GM04504 (cell line): ENCODE measurements at regions not wholly inside any gene's neighbourhood (a gene's known extent, or its start where the extent isn't known, plus 50 kb on each side); places are given as distances from the start of the nearest gene placed in this dataset.

Experiments used
- DNase-seq: peaks from one replicate; pipeline ENCODE4 v3.0.0-alpha.2; 2012; ENCODE audit warnings: low read depth

DNA sequence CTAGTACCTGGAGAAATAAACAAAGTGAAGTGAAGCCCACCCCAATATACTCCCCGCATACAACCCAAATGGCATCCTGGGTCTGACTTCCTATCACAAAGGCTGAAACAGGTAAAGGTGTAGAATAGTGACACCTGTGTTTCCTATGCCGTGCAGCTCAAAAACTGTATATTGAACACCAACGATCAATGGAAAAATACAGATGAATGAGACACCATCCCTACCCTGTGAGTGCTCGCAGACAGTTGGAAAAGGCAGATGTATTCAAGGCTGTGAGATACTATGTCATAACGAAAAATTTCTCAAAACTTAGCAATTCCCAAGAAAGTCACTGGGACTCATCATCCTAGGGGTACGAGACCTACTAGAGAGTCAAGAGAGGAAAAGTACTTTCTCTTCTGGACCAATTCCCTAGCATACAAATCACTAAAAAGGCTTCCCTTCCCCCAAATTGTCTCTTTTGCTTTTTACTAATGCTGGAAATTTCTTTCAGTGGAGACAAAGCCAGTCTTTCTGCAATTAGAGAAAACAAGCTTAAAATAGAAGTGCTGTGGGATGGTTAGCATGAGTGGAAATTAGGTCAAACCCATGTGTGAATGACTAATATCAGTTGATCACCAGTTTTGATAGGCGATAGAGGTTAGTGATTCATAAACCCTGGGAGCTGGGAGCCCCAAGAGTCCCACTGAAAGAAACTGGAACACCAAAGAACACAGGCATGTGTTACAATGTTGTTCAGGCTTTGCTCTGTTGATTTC is 249.7 kb downstream of the SPTSSA start:
- DNase-seq = no peak

- no peak for DNase-seq
Observed at GRCh38 chr14:34211732-34212131, 250.3 kb downstream of the SPTSSA start.

- no peak for DNase-seq
Observed at GRCh38 chr14:34208532-34208931, 253.5 kb downstream of the SPTSSA start.

- no peak for DNase-seq
Observed at GRCh38 chr14:34205799-34206198, 254.9 kb upstream of the EGLN3 start.

DNA sequence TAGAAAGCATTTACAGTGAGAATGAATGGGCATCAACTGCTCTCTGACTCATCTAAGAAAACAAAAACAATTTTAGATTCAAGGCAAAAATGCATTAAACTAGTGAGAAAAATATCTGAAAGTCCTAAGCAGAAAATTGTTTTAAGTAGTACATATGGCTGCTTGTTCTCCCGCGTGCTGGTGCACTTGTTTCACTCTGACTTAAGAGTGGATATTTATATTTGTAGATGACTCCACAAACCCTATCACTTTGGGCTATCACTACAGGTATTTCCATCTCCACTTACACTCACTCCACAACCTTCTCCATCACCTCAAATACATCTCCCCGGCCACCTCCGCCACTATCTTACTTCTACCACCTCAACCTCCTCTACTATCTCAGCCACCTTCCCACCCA is 253.9 kb upstream of the EGLN3 start:
- no peak for DNase-seq

DNA sequence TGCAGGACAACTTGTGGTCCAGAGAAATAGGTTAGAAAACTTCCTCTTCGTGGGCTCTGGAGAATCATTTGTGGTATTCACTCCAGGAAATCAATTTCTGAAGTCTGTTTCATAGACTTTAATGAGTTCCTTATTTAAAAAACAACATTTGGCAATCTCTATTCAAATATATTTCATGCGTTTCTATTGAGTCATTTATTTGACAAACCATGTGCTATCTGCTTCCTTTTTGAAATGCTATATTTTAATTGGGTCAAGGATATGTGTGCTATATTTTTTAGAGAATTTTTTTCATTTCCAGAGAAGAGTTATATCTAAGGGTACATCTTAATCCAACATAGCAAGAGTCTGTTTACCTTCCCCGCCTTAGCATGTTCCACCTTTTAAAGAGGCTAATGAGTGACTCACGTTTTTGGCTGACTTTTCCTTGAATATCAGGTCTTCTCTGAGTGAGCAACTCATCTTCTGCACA is 252.4 kb upstream of the EGLN3 start:
- no peak for DNase-seq

DNA sequence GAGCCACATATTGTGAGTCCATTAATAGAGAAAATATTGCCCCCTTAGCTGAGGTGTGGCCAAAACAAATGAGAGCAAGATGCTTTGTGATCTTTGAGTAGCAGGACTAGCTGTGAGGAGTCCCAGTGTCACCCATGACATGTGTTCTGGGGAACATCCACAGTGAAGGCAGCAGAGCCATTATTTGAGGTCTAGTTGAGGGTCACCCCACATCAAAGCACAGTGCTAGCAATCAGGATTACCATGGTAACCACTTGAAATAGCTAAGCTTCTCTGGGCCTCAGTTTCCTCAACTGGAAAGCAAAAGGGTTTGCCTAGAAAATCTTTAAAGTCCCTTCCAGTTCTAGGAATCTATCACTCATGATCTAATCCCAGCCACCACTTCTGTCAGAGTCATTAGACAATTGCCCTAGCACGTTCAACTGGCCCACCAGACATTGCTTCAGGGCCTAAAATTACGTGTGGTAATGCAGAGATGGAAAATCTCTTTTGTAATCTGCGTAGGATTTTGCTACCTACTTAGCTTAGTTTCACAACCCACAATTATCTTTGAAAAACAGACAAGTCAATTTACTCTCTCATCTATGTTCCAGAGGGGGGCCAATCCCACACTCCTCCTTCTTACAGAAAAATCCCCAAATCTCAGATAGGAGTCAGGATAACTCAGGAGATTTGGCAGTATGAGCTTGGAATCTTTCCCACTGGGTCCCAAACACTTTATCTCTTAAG is 251.2 kb upstream of the EGLN3 start:
- no peak for DNase-seq

DNA sequence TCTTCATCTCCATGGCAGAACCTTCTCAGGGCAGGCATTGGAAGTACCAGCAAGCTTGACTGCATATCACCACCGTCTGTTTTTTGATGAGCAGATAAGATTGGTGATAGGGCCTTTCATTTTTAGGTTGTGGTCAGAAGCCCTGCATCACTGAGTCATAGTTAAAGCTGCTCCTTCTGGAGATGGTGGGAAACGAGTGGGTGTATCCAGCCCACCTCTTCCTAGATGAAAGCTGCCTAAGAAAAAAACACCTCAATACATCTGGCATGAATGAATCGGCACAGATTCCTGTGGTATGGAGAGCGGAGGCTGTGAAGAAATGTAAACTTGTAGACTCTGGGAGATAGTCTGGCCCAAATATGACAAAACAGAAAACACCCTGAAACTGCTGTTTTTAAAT is 248.7 kb upstream of the EGLN3 start:
- DNase-seq = no peak

GRCh38 chr14:34198096-34198495 is 247.2 kb upstream of the EGLN3 start:
- DNase-seq = no peak

DNA sequence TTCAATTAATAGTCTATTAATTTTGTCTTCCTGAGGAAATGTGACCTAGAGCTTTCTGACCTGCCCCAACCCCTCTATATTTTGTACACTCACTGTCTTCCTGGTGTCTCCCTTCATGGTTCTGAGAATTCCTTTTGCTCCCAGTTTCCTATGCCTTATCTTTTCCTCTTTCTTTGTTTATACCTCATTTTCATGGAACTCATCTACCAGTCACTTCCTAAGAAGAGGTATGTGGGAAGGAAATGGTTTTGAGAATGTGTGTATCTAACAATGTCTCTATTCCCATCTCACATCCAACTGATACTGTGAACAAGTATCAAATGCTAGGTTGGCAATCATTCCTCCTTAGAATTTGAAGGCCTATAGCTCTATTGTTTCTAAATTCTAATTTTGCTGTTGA is 245.1 kb upstream of the EGLN3 start:
- no peak for DNase-seq

- DNase-seq = no peak
Observed at GRCh38 chr14:34190717-34191116, 239.8 kb upstream of the EGLN3 start.

DNA sequence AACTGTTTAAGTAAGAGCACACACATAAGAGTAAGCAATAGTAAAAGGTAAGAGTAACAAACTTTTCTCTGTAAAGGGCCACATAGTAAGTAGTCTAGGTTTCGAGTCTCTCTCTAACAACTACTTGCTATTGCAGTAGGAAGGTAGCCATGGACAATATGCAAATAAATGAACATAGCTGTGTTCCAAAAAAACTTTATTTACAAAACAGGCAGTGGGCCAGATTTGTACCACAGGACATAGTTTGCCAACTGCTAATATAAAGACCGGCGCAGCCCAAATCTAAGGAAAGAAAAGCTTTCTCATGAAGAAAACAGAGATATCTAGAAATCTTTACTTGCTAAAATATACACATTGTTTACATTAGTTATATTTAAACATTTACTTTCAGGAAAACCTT is 239.0 kb upstream of the EGLN3 start:
- no peak for DNase-seq

DNA sequence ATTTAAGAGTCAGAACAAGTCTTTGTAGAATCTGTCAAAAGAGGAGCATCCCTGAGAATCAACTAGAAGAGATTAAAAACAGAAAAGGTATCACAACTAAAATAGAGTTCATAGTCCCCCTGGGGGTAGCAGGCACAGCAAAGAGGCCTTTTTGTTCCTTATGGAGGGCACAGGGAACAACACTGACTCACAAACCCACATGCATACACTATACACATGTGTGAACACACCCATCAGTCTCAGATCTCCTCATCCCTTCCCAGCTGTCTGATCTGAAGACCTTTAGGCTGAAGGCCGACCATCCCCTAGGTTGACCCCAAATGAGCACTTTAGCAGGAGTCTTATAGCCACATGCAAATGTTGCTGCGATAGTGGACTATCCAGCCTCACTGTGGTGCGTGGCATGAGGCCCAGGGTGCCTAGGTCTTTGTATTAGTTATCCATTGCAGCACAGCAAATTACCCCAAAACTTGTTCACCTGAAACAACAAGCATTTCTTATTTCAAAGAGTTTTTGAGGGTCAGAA is 236.7 kb upstream of the EGLN3 start:
- DNase-seq = no peak

DNA sequence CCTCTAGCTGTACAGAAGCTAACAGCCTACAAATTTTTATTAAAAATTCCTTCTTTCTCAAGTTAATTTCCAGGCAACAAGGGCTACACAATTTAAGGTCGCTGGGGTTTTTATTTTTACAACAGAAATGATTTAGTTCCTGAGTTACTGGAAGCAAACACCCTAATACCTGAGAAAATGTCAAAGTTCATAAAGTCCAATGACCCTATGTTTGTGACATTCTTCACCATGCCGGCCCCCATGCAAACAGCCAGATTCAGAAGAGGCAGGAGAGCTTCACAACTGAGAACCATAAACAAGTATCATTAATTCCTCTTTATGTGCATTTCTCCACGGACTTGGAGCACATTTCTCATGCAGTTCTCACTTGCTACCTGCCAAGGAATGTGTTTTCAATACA is 236.2 kb upstream of the EGLN3 start:
- DNase-seq = no peak

- no peak for DNase-seq
Observed at GRCh38 chr14:34184126-34184525, 233.3 kb upstream of the EGLN3 start.

- no peak for DNase-seq
Observed at GRCh38 chr14:34183478-34183877, 232.6 kb upstream of the EGLN3 start.

- no peak for DNase-seq
Observed at GRCh38 chr14:34181338-34181737, 230.5 kb upstream of the EGLN3 start.

DNA sequence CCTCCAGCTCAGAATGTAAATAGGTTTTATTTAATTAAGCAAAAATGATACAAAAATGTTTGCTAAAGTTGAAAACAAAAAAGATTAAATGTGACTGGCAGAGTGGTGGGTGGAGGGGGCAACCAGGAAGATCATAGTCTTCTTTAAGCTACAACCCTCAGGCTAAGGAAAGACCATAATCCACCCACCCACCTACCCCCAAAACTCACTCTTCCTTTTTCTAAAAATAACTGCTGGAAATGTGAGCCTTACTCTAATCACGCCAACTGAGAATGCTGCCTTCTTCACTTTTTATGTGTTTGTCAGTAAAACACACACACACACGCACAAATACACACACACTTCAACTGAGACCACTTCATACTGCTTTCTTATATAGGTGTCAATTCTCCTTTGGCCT is 230.0 kb upstream of the EGLN3 start:
- no peak for DNase-seq

DNA sequence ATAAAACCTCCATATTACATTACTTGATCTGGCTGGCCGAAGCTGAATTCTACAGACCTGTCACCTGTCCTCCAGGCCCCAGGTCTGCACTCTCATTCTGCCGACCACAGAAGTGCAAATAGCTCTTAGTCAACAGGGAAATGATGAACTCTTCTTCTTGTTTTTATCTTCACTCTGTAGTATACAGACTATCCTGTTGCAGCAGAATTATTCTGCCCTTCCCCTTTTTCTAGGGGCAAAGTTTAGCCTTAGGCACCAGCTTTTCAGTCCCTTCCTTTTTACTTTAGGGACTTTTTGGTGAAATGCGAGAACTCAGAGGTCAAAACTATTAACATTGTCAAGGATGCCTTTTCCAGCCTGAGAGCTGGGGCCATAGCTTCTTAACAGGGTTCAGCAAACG is 229.6 kb upstream of the EGLN3 start:
- DNase-seq = no peak

- DNase-seq = no peak
Observed at GRCh38 chr14:34179727-34180126, 228.9 kb upstream of the EGLN3 start.

DNA sequence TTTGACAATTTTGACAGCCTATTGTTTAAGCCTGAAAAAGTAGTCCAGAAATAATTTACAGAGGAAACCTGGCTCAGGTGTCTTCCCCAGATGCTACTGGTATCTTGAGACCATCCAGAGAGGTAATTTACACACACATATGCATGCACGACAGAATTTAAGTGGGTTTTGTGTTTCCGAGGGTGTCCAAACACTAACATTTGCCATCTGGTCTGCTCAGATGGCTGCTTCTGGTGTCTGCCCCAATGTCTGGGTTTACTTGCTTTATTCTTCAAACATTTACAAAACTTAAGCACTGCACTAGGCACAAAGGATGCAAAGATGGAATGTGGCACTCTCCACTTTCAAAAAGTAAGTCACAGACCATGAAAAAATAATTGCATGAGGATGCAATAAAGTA is 226.6 kb upstream of the EGLN3 start:
- no peak for DNase-seq

GRCh38 chr14:34175574-34175973 is 224.7 kb upstream of the EGLN3 start:
- DNase-seq = no peak

DNA sequence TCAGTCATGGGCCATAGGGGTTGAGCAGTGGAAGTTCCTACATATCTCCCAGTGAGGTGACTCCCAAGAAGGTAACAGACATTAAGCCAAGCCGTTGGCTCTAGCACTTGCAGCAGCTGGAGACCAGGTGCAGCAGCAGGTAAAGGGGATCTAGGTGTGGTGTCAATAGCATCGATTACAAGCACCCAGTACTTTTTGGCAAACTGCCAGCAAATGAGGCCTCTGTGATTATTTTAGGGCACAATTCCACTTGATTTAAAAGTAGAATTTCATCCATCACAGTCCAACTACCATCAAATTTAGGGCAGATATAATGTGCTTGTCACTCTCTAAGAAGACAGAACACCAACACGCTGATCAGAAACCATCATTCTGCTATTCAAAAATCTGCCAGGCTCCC is 224.1 kb upstream of the EGLN3 start:
- DNase-seq = no peak

- DNase-seq = no peak
Observed at GRCh38 chr14:34173916-34174315, 223.0 kb upstream of the EGLN3 start.
